HG03097 (cell line): ENCODE measurements at regions not wholly inside any gene's neighbourhood (a gene's known extent, or its start where the extent isn't known, plus 50 kb on each side); places are given as distances from the start of the nearest gene placed in this dataset.
"Not testable (repeated sequence)": the region's sequence is repeated elsewhere in the genome, so short reads cannot be mapped to it uniquely, and the experiment has no call there.

Experiments
- ATAC-seq: cut with Tn5 transposase; IDR thresholded peaks from one replicate; pipeline ENCODE4 v1.9.1; 2021; ENCODE audit not compliant: unreplicated experiment, low FRiP score

DNA sequence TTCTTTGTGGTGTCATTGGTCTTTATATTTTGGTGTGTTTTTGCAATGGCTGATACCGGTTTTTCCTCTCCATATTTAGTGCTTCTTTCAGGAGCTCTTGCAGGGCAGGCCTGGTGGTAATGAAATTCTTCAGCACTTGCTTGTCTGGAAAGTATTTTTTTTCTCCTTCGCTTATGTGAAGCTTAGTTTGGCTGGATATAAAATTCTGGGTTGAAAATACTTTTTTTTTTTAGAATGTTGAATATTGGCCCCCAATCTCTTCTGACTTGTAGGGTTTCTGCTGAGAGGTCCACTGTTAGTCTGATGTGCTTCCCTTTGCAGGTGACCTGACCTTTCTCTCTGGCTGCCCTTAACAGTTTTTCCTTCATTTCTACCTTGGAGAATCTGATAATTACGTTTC is 82.7 kb downstream of the XCL2 start:
- ATAC-seq = not testable (repeated sequence)

DNA sequence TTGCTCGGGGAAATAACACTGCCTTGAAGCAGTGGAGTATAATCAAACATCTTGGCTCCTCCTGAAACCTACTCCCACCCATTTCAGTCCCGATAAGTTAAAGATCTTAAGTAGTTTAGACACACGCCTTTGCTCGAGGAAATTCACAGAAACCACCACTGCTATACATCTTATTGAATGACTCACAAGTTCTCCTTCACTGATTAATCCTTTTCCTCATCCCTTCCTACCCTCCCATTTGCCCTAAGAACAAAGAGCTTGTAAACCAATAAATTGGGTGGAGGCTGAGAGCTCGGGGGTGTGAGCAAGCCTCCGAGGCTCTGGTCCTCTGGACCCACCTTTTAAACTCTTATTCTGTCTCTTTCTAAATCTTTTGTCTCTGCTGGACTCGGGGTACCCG is 86.5 kb downstream of the XCL2 start:
- ATAC-seq = not testable (repeated sequence)

DNA sequence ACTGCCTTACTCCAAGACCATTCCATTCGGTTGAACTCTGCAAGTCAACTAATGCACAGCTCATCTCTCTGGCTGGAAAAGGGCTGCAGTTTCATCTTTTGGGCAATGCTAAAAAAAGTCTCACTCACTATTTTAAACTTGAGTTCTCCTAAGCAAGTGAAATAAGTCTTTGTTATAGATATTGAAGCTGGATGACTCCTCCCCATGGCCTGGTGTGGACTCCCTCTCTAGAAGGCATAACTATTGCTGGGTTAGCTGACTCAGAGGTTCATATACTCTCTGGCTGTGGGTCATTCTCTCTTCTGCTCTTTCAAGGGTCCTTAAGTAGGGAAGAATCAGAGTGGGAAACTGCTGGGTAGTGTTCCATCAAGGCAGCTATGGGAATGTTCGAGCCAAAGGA is 88.0 kb downstream of the XCL2 start:
- no peak for ATAC-seq

DNA sequence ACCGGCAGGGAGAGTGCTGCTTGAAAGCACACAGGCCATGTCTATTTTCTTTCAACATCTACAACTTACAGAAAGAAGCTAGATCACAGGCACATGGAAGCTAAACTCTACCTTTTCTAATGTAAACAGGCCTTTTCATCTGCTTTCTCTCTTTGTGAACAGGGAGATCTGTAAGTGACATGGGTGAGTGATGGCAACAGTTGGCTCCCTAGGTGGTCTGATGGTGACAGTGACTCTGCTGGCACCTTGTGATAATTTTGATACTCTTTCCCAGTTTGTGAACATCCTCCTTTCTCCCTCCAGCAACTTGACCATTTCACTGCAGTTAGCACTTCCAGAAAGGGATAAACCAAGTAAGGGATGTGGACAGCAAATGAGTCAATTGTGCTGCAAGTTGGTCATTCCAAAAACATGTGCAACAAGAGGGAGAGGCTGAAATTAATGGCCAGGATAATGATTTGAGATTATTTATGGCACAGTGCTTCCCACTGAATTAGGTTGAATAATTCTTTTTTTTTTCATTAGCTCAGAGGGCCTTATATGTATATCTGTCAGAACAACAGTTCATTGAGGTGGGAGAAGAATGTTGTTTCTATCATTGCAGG is 89.5 kb downstream of the XCL2 start:
- ATAC-seq = no peak

DNA sequence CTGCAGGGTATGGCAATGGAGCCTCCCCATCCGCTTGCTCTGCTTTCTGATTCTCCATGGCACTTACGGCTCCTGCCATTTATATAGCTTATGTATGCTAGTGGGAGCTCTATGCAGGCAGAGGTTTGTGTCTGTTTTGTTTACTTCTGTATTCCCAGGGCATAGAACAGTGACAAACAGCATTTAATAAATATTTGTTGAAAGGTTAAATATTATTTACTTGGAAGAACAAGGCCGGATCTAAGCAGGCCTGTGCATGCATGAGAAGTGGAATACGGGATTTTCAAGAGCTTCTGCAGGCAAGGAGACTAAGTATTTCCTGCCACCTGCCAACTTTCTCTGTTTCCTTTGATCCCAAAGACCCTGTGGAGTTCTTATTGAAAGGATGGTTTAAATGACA is 90.7 kb downstream of the XCL2 start:
- ATAC-seq = no peak

DNA sequence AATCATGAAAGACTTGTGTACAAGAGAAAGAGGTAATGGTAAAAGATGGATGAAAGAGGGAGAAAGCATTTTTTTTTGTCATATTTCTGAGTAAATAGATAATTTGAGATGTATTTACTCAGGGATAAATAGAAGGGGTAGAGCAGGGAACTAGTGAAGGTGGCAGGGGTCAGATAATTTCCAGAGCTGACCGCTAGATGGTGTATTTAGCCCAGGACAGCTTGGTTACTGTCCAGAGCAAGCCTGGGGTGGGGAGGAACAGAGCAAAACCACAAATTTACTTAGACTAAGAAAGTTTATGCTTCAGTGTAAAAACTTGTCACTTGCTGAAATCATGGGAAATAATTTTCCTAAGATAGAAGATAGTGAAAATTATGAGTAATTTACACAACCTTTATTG is 91.5 kb downstream of the XCL2 start:
- ATAC-seq = no peak

DNA sequence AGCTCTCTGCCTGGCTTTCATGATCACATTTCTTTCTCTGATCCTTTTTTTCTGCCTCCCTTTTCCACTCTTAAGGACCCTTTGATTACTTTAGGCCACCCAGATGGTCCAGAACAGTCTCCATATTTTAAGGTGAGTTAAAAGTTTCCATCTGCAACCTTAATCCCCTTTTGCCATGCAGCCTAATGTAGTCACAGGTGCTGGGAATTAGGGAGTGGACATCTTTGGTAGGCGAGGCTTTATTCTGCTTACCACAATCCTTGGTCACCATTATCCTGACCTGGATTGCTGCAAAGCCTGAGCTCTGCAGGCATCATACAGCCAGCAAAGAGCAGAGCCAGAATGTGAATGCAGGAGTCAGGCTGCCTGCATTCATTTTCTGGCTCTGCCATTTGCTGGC is 95.9 kb downstream of the XCL2 start:
- no peak for ATAC-seq

DNA sequence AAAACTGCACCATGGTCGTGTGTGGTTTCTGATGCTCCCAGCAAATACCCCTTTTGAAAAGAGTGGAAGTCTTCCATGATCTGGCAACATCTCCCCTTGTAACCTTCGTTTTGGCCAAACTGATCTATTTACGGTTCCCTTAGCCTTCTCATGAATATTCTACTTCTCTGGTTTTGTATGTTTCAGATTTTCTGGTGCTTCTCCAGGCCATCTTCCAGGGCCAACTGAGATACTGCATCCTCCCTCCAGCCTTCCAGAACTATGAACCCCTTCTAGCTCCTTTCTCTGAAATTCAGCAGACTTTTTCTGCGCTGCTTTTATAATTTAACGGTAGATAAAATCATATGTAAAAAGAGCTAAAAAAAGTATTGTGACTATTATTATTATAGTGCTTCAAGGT is 97.7 kb downstream of the XCL2 start:
- ATAC-seq = no peak

DNA sequence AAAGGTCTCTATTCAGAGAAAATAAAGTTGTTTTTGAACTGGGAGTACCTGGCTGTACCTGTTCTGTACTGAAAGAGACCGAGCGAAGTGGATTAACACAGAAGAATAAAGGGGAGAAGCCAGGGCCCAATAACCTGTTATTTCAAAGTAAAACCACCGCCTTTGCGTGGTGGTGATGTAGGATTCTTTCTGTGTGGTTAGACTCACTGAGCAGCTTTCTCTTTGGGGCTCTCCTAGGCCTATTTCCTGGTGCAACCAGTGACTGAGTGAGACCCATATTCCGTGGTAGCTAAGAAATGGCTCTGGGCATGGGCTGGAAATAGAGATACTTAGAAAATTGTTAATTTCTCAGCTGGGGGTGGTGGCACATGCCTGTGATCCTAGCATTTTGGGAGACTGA is 99.9 kb downstream of the XCL2 start:
- no peak for ATAC-seq

DNA sequence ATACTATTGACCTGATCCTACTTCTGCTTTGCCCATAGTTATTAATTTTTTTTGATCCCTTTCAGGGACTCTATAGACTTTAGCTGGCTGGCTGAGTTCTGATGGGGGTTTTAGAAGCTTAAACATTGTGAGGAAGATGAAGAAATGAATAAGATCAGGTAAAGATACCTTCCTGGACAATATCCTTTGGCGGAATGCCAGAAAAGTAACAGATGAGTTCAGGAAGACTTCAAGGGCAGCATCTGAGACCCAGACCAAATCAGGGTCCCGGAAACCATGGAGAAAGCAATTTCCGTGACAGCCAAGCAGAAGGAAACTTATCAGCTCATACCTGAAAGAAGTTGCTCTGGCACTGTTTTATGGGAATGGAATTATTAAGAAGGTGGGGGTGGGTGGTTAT is 100.4 kb downstream of the XCL2 start:
- no peak for ATAC-seq

DNA sequence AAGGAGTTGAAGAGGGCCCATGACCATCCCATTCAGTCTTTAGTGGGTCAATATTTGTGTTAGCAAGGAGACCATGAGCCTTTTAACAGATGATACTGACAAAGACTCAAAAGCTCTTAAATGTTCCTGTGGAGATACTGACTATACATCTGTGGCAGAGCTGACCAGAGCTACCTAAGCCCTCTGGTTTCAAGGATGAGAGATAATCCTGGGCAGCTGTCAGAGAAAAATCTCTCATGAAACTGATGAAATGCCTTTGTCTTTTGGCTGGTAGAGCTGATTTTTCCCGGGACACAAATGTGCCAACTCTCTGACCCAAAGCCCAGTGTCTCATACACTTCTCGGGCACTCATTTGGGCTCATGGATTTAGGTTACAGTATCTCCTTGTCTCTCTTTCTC is 100.9 kb downstream of the XCL2 start:
- no peak for ATAC-seq

DNA sequence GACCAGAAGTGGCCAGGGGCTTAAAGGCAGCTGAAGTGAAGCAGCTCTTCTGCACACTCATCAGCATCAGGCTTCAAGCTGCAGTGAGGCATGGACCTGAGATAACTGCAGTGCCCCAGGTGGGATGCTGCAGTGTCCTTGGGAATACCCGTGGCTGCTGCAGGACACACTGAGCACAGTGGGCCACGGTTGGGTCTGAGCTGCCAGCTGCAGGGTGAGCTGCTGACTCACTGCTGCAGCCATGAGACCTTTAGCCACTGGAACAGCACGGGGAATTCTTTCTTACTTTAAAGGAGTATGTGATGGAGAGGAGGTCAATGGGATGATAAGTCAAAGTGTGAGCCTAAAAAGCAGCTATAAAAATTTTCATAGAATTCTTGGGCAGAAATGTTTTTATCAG is 102.1 kb downstream of the XCL2 start:
- no peak for ATAC-seq

DNA sequence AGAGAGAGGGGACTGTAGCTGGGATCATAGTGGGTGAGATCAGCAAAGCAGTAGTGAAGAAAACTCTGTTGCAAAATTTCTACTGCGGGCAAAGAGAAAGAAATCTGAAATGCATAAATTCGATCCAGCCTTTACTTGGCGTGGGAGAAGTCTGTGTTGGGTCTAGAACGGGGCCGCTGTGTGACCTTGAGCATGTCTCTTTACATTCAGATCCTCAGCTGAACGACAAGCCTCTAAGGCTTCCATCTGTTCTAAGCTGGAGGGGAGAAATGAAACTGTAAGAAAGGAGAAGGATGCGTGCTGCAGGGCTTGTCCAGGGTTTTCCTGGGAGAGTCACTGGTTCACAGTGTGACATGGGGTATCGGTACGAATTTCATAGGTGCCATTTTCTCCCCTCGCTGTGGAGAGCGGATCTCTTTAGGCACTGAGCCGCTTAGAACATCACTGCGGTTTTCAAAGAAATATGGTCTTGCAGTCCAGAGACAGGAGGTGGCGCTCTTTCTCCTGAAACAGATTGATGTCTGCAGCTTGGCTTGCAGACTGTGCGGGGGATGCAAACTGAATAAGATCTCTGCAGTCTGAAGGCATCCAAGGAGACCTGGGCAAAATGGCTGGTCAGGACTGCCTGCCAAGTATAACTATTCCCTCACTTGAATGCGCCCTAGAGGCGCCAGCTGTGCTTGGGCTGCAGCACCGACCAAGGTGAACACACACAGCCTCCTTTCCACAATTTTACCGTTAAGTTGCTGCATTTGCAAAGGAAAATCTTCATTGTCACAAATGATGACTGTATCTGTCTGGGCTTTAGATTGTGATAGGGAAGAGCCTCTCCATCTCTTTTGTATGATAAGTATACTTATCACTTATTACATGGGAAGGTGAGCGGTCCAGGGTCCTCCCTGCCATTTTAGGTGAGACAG is 104.1 kb downstream of the XCL2 start:
- peak; percentile 62 for ATAC-seq

DNA sequence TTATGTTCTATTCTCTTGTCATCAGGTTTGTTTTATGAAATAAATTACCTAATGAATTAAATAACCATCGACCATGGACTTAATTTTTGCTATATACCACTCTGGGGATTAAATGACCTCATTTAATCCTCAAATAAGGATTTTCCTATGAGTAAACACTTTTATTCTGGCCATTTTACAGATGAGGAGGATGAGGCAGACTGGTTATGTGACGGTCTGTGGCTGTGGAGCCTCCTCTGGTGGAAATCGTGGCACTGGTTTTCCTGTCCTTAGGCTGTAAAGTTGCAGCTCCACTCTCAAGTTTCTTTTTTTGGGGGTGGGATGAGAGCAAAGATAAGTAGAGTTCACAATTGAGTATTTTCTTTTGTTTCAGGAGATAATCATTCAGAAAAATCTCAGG is 105.2 kb downstream of the XCL2 start:
- ATAC-seq = no peak

DNA sequence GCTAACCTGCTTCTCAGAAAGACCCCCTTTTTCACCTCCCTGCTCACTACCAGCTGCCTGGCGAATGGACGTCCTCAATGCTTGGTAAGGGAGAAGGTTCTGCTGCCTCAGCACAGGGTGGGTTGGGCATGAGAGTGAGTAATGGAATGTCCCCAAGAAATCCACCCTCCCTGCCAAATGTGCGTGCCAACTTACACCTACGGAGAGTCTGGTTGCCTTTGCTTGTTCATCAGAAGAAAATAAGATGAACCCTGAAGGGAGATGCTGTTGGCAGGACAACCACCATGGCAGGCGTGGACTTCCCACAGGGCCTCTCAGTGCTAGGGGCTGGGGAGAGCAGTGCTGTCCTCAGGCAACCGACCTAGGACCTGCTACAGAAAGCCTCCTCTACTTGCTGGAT is 106.0 kb downstream of the XCL2 start:
- no peak for ATAC-seq

DNA sequence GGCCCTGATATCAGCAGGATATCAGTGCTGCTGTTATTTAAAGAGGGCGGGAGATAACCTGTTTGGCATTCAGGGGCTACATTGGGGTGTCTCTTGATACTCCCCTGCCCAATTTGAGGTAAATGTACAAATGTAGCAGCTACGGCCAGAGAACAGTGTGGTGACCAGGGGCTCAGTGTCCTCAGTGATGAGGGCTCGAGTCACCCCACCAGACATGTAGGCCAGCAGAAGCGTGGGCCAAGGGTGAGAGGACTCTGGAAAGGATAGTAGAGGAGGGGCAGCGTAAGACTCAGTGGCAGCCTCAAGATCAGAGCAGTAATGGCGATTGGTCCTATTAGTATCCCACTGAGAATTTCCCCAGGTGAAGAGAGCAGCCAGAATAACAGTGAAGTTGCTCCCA is 108.4 kb downstream of the XCL2 start:
- ATAC-seq = no peak

DNA sequence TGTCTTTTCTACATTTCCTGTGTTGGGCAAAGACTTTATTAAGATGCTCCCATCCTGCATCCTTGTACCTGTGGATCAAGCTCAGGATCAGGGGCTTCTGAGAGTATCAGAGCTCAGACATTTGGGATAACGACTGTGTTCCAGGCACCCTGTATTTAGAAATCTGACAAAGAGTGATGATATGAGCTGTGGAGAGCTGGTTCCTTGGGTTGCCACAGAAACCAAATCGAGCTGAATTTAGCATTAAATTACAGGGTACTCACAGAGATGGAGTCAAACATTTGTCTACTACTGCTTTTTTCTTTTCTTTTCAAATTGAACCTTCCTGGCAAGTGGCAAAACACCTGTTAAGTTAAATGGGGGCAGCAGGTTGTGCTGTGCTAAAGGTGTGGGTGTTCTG is 110.6 kb downstream of the XCL2 start:
- ATAC-seq = no peak

DNA sequence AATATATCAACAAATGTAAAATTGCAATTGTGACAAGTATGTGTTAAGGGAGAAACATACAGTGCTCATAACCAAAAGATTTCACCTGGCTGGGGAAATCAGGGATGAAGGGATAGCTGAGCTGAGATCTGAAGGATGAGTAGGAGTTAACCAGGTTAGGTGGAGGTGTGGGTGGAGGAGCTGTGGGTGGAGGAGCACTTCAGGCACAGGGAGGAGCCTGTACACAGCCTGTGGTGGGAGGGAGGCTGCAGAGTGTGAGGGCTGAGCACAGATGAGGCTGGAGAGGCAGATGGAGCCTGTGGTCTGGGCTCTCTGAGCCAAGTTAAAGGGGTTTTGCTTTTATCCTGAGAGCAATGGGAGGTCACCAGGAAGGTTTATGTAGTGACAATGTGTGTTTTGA is 111.9 kb downstream of the XCL2 start:
- ATAC-seq = no peak

DNA sequence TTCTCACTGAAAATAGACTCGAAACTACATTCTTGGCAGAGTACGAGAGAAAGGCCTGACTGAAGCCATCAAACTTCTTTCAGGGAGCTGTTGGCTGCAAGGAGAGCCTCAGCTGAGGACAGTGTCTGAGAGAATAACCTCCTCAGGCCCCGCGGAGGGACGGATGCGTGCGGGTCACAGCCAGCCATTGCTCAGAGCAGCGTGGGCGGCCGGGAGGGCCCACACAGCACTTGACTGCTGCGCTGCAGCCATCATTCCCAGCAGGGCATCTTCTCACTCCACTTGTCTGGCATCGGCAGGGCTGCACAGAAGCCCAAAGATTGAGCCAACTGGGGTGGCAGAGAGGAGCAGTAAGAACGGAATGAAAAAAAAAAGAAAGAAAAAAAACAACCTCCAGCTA is 113.5 kb downstream of the XCL2 start:
- ATAC-seq = no peak

DNA sequence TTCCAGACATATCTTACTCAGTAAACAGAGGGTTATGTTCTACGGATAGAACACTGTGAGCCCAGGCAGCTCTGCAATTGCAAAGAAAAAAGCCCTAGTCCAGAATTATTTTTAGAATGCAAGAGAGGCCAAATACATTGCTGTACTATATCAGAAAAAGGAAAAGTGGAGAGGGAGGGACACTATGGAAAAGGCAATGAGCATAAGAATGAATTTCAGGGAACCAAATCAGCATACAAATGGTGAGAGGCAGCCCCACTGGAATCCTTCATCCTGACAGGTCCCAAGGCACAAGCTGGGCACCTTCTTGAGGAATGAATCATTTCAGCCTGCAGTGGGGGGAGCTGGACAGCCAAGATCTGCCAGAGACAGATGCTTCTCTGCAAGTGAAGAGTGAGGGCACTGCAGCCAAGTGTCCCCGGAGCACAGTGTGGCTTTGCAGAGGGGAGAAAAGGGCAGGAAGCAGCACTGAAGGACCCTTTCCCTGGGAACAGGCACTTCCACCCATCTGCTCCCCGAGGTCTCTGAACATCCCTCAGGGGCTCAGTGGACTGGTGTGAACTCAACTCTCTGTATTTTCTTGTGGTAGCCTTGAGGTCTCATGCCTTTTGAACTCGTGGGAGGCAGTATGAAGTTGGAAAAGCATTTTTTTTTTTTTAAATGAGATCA is 115.6 kb downstream of the XCL2 start:
- no peak for ATAC-seq

DNA sequence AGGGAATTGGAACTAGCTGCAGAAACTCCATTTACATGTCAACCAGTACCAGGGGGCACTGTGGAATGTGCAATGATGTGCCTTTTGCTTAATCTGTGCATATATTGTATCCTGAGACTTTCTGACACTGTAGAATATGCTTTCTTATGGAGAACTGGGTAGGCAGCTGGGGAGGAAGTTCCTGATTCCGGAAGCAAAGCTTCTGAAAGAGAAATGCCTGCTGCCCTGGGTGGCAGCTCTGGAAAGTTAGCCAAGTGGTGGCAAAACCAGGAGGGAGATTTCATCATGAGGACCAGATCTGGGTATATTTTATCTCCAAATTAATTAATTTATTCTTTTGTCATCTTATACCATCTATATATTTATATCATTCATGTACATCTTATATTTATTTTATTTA is 116.7 kb downstream of the XCL2 start:
- no peak for ATAC-seq

DNA sequence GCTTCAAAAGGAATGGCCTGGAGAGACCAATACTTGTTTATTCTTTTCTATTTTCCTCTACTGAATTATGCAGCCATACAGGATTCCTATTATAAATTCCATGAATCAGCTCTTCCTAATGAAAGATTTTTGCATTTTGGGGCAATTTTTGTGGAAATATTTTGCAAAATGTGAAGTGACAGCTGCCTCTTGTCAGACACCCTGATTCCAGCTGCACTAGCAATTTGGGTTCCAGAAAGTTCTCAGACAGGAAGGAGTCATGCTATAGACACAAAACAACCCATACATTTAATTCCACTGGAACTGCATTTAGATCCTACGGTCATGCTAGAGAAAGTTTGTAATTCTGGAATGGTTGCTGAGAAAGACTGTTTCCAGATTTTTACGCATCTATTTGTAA is 119.5 kb downstream of the XCL2 start:
- ATAC-seq = no peak
